ENCODE measurements at regions not wholly inside any gene's neighbourhood (a gene's known extent, or its start where the extent isn't known, plus 50 kb on each side); places are given as distances from the start of the nearest gene placed in this dataset.

- Histone ChIP-seq H3K36me3 (no peaks in the 10 kb centered on the region), H3K27me3 (no peaks in the 10 kb centered on the region), H3K4me1 (no peaks in the 10 kb centered on the region), H3K27ac (no peak overlapping the region), H3K9ac (ENCODE audit: low read depth in 2 of 2, low read length in 2 of 2) (no peak overlapping the region), H3K9me3 (no peaks in the 10 kb centered on the region), H3K4me3 (no peak overlapping the region)
- intact Hi-C loops (cut with DNase I) = no loop called here
- TF ChIP-seq CTCF (IDR thresholded peaks at IDR 0.05) = no peak
- DNase-seq = no peak
These were observed 155.6 kb upstream of the MON1B start for GRCh38 chr16:77035361-77035760.

DNA sequence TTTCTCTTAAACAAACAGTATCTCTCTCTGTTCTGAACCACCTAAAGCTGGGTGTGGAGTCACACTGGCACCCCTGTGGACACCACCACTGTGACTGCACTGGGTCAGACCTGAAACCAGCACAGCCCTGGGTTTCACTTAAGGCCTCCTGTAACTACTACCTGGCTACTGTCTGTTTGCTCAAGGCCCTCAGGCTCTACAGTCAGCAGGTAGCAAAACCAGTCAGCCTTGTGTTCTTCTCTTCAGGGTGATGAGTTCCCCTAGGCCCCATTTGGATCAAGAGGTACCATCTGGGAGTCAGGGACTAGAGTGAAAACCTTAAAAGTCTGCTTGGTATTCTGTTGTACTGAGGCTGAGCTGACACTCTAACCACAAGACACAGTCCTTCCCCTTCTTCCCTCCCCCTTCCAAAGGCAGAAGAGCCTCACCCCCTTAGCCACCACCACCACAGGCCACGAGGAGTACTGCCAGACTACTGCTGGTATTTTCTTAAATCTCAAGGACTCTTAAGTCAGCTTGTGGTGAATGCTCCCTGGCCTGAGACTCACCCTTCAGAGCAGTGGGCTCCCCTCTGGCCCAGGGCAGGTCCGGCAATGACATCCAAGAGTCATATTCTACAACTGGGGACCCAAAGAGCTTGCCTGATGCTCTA, 153.2 kb upstream of the MON1B start:
- Histone ChIP-seq H3K9me3 (no peaks in the 10 kb centered on the region), H3K27ac (no peak overlapping the region), H3K4me3 (no peak overlapping the region), H3K4me1 (no peaks in the 10 kb centered on the region), H3K27me3 (no peaks in the 10 kb centered on the region), H3K9ac (ENCODE audit: low read depth in 2 of 2, low read length in 2 of 2) (no peak overlapping the region), H3K36me3 (no peaks in the 10 kb centered on the region)
- DNase-seq = no peak
- TF ChIP-seq CTCF (IDR thresholded peaks at IDR 0.05) = no peak
- intact Hi-C loops (cut with DNase I) = no loop called here

- no peak overlapping the region for H3K4me3 ChIP-seq
- no peaks in the 10 kb centered on the region for H3K4me1 ChIP-seq
- no peak for TF ChIP-seq CTCF (IDR thresholded peaks at IDR 0.05)
- no peak overlapping the region for H3K9ac ChIP-seq (ENCODE audit: low read depth in 2 of 2, low read length in 2 of 2)
- intact Hi-C loops (cut with DNase I) = no loop called here
- no peaks in the 10 kb centered on the region for H3K27me3 ChIP-seq
- no peak for DNase-seq
- H3K9me3 ChIP-seq = no peaks in the 10 kb centered on the region
- H3K27ac ChIP-seq = no peak overlapping the region
- no peaks in the 10 kb centered on the region for H3K36me3 ChIP-seq
These were observed 149.5 kb upstream of the MON1B start for GRCh38 chr16:77041468-77041867.

DNA sequence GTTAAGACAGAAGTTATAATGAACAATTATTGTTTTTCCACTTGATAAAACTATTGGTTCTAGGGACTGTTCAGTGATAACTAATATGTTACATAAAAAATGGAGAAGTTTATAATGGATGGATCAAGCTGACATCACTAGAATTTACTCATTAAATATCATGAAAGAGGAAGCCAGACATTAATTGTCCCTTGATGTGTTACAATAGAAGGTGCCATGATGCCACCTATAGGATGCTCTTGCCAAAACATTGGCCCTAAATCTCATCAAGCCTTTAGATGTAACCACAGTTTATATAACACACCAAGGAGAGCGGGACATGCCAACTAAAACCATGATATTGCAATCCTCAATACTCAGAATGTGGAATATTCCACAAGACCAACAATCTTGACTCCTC, 147.9 kb upstream of the MON1B start:
- no peak for DNase-seq
- Histone ChIP-seq H3K4me3 (no peak overlapping the region), H3K4me1 (no peaks in the 10 kb centered on the region), H3K9me3 (no peaks in the 10 kb centered on the region), H3K27ac (no peak overlapping the region), H3K27me3 (no peaks in the 10 kb centered on the region), H3K36me3 (no peaks in the 10 kb centered on the region), H3K9ac (ENCODE audit: low read depth in 2 of 2, low read length in 2 of 2) (no peak overlapping the region)
- TF ChIP-seq CTCF (IDR thresholded peaks at IDR 0.05) = no peak
- intact Hi-C loops (cut with DNase I) = no loop called here

DNA sequence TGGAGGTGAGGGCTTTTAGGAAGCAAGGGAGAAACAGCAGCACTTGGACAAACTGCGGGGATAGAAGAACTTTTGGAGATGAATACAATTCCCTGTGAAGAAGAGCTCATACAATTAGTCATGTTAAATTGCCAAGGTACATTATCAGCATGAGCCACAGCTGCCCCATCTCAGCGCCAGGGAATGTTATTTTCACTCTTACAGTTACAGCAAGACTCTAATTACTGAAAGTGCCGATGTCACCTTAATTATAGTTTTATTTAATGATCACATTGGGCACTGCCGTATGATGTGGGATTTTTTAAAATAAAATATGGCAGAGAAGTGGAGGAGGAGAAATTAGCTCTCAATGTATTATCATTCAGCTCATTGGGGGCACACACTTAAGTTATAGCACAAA, 144.8 kb upstream of the MON1B start:
- no peak for TF ChIP-seq CTCF (IDR thresholded peaks at IDR 0.05)
- intact Hi-C loops (cut with DNase I) = no loop called here
- DNase-seq = no peak

More for the DNA sequence above, 144.8 kb upstream of the MON1B start:
- no peaks in the 10 kb centered on the region for H3K9me3 ChIP-seq
- no peaks in the 10 kb centered on the region for H3K4me1 ChIP-seq
- no peaks in the 10 kb centered on the region for H3K36me3 ChIP-seq
- no peak overlapping the region for H3K27ac ChIP-seq
- H3K4me3 ChIP-seq = no peak overlapping the region
- no peaks in the 10 kb centered on the region for H3K27me3 ChIP-seq
- no peak overlapping the region for H3K9ac ChIP-seq (ENCODE audit: low read depth in 2 of 2, low read length in 2 of 2)

All from colonic mucosa (tissue), 4 donors.